ENCODE measurements at regions not wholly inside any gene's neighbourhood (a gene's known extent, or its start where the extent isn't known, plus 50 kb on each side); places are given as distances from the start of the nearest gene placed in this dataset.
"Not testable (repeated sequence)": the region's sequence is repeated elsewhere in the genome, so short reads cannot be mapped to it uniquely, and the experiment has no call there.

GRCh38 chr5:102664616-102665335 lies 90.3 kb upstream of the PAM start:
- DNase-seq (ENCODE audit: low read depth, low spot score): no peak

GRCh38 chr5:102666164-102666946 lies 88.8 kb upstream of the PAM start:
- no peak for DNase-seq (ENCODE audit: low read depth, low spot score)

DNA sequence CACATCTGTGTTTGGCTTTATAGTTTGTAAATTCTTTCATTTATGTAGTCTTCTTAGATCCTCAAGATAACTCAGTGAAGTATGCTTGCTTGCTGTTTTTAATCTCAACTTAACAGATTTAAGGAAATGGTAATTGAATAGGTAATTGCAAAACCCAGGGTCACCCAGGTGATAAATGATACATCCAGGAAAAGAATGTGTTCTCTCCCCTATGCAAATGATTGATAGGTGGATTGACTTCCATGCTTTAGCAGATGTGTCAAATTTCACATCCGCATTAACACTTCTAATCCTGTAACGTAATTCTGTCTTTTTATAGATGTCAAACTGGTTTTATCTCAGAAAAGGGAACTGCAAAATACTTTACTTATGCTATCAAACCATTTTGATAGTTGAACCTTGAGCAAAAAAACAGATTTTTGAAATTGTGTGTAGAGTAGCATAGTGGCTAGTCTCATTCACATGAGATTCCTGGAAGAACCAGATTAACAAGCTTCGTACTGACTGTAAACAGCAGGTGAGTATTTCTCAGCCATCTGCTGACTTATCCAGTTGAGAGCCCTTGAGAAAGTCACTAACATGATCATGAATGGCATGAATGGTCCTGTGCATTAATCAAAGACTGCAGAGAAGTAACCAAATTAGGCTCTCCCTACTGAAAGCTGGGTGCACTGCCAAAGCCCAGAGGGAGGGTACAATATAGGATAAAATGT lies 86.7 kb upstream of the PAM start:
- no peak for DNase-seq (ENCODE audit: low read depth, low spot score)

- no peak for DNase-seq (ENCODE audit: low read depth, low spot score)
Measured at GRCh38 chr5:102670224-102670836, 84.8 kb upstream of the PAM start.

- not testable (repeated sequence) for DNase-seq (ENCODE audit: low read depth, low spot score)
Measured at GRCh38 chr5:102671033-102671734, 83.9 kb upstream of the PAM start.

DNA sequence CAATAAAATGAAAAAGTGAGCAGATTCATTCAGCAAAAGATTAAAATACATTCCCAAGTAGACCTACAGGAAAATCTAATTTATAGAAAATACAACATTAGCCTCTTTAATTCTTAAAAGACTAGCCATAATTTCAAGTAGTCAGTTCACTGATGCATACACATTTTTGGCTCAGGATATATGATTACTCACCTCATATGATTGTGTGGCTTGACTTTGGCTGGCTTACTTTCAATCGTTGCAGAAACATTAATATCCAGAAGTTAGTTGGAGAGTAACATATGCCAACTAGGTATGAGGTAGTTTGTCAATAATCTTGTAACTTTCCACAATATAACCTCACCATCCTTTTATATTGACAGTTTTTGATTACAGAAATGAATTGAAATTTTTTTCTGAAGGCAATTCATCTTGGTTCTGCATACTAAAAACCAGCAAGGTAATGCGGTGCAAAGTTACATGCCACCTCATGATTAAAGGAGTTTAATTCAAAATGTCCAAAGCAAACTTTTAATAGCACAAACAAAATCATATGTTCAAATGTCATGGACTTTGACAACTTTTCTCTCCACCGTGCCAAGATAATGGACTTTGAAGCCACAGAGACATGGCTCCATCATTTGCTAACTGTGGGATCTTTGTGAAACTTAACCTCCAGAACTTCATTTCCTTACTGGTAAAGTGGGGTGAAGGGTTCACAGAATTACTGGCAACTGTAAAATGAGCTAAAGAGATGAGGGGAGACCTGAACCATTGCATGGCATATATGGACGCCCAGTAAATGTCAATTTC lies 76.6 kb upstream of the PAM start:
- DNase-seq (ENCODE audit: low read depth, low spot score): no peak

DNA sequence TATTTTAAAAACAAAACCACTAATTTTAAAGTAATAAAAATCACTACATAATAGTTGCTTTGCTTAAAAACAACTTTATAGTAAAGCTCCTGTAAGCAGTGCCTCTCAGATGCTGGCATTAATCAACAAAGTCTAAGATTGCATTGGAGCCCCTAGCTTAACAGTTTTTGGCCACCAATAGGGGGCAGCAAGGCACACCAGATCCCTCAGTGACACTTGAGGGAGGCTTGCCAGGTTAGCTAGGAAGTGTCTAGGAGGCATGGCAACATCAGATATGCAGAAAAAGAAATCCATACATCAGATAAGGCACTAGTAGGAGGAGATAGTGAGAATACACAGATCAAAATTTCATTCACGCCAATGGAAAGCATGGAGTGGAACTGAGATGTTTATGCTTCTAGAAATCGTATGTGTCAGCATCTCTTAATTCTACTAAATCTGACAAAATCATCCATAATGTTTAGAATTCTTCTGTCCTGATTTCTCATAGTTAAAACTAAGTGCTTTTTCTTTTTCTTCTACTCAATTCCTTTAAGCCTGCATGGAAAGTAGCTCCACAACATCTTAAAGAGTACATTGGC lies 73.6 kb upstream of the PAM start:
- peak; percentile 46 for DNase-seq (ENCODE audit: low read depth, low spot score)

DNA sequence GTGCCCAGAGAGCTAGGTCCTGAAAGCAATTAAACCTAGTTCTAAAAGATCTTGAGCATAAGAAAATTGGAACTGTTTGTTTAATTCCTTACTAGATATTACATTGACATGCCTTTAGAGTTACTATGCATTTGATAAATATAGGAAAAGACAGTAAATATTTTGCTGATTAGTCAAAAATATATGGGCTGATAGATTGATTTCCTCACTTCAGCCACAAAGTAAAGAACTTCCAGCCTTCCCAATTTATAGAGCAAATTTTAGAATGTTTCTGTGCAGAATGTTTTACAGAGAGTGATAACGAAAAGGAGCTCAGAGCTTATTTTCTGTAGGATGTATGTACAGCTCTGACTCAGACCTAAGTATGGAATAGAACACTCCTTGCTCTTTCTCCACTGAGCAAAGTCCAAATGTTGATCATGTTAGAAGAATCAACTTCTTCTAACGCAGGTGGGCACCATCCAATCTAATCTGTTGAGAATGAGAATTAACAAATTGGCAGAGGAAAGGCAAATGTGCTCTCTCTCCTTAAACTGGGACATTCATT lies 72.9 kb upstream of the PAM start:
- no peak for DNase-seq (ENCODE audit: low read depth, low spot score)

GRCh38 chr5:102688076-102688475 lies 67.0 kb upstream of the PAM start:
- DNase-seq (ENCODE audit: low read depth, low spot score): not testable (repeated sequence)

DNA sequence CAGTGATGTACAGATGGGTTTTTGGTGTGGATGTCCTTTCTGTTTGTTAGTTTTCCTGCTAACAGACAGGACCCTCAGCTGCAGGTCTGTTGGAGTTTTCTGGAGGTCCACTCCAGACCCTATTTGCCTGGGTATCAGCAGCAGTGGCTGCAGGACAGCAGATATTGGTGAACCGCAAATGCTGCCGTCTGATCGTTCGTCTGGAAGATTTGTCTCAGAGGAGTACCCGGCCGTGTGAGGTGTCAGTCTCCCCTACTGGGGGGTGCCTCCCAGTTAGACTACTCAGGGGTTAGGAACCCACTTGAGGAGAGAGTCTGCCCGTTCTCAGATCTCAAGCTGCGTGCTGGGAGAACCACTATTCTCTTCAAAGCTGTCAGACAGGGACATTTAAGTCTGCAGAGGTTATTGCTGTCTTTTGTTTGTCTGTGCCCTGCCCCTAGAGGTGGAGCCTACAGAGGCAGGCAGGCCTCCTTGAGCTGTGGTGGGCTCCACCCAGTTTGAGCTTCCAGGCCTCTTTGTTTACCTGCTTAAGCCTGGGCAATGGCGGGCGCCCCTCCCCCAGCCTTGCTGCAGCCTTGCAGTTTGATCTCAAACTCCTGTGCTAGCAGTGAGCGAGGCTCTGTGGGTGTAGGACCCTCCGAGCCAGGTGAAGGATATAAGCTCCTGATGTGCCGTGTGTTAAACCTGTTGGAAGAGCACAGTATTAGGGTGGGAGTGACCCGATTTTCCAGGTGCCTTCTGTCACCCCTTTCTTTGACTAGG lies 66.3 kb upstream of the PAM start:
- not testable (repeated sequence) for DNase-seq (ENCODE audit: low read depth, low spot score)

DNA sequence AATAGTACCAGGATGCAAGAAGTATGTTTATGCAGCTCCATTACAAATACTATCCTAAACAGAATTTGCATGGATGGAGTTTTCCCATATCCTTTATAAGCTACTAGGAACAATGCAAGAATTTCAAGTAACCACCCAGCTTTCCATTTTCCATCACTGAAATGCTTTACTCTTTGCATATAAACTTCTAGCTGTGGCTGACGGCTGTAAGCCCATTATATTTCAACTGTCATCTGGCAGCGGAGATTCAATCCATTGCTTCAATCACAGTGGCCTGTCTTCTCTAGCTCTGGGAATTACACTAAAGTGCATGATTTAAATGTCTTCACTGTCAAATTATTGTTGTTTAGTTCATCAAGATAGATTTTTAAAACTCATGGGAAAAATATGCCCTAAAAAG lies 64.2 kb upstream of the PAM start:
- no peak for DNase-seq (ENCODE audit: low read depth, low spot score)

DNA sequence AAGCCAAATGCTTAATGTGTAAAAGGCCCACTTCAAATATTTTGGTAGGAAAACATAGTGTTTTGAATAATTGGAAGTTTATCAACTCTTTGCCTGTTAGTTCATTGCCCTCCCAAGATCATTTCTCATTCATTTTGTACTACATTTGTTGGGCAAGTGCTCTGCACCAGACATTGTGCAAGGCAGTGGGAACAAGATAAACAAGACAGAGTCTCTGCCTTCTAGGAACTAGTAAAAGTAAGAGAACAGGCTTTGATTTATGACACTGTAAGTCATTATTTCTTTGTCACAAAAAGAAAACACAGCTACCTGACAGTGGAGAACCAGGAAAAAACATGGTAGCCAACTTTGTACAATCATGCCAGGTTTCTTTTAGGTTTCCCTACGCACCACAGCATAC lies 63.7 kb upstream of the PAM start:
- no peak for DNase-seq (ENCODE audit: low read depth, low spot score)

DNA sequence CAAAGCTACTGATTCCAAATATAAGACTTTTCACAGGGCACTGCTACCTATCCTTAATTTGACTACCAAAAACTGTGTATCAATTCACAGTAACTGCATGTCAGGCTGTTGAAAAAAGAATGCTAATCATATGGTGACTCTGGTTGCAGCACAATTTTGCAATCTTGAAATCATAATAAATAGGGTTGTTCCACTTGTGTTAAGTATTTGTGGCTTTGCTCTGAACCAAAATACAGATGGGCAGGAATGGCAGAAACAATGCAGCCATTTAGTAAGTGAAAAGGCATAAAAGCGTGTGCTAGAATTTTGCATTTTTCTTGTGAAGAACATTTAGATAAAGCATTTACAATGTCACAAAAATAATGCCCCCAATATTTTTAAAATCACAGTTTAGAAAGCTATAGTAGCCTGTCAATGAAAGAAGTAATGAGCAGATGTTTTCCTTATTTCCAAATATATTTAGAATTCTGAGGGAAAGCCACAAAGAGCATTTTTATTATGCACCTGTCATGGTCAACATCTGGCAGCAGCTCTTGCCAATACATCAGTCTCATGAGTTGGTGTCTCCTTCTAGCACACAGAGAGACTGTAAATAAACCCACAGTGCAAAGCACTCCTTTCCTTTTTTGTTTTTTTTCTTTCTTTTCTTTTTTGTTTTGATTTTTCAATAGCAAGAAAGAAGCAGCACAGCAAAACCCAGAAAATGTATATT lies 54.8 kb upstream of the PAM start:
- no peak for DNase-seq (ENCODE audit: low read depth, low spot score)

DNA sequence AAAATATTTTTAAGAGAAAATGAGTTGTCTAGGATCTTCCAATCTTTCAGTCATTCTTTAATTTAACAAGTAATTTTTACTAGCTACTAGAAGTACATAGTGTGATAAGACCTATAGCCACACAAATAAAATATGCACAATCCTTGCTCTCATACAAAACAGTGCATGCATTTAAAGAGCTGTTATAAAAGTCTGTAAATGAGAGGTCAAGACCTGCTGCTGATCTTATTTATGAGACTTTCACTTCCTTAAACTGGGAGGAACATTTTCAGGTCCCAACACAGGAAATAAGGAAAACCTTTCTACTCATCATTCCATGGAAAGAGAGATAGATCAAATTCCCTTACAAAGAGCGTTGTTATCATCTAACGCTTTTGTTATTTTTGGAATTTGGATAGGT lies 54.2 kb upstream of the PAM start:
- no peak for DNase-seq (ENCODE audit: low read depth, low spot score)

DNA sequence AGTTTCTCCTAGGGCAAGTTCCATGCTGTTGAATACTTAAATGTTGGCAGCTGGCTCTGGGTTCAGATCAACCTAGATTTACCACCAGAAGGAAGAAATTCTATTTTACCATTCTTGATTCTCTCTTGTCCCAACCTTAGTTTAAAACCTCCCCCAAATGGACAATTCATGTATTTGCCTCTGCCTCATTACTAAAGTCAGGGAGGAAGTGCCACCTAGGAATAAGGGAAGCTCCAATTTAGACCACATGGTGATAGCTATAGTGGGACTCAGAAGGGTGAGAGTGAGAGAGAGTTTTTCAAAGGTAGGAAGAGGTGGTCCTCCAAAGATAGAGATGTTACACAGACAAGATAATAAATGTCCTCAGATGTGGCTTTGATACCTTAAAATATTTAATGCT lies 53.4 kb upstream of the PAM start:
- no peak for DNase-seq (ENCODE audit: low read depth, low spot score)

Data from pulmonary artery endothelial cell (primary cell).